Skeletal muscle tissue (tissue), 3 donors: ENCODE measurements at regions not wholly inside any gene's neighbourhood (a gene's known extent, or its start where the extent isn't known, plus 50 kb on each side); places are given as distances from the start of the nearest gene placed in this dataset.

Experiments
- H3K27ac ChIP-seq: one replicate; pipeline ENCODE4 v1.7.0; 2013; ENCODE audit warnings: mild to moderate bottlenecking, low read depth, low read length, inconsistent platforms
- H3K27me3 ChIP-seq, 3 donors: one replicate each; pipeline ENCODE4 v1.7.0; 2013; ENCODE audit warnings: low read length in 3 of 3; ENCODE audit not compliant: control insufficient read depth in 3 of 3, insufficient read depth in 3 of 3
- H3K36me3 ChIP-seq, 3 donors: one replicate each; pipeline ENCODE4 v1.7.0; 2013; ENCODE audit warnings: low read length in 3 of 3; ENCODE audit not compliant: control insufficient read depth in 3 of 3, insufficient read depth in 3 of 3
- H3K4me1 ChIP-seq, 3 donors: one replicate each; pipeline ENCODE4 v1.7.0; 2013; ENCODE audit warnings: low read length in 3 of 3, mild to moderate bottlenecking in 3 of 3; ENCODE audit not compliant: control insufficient read depth in 3 of 3, insufficient read depth in 3 of 3
- H3K4me3 ChIP-seq, 3 donors: one replicate each; pipeline ENCODE4 v1.7.0; 2013; ENCODE audit warnings: low read length in 3 of 3
- H3K9ac ChIP-seq, 3 donors: one replicate each; pipeline ENCODE4 v1.7.0; 2013; ENCODE audit warnings: low read length in 3 of 3, mild to moderate bottlenecking in 3 of 3, moderate library complexity in 2 of 3, low read depth in 1 of 3
- H3K9me3 ChIP-seq, 3 donors: one replicate each; pipeline ENCODE4 v1.7.0; 2013; ENCODE audit warnings: low read length in 3 of 3; ENCODE audit not compliant: control insufficient read depth in 3 of 3
- donor health status: Osteomylitis.

DNA sequence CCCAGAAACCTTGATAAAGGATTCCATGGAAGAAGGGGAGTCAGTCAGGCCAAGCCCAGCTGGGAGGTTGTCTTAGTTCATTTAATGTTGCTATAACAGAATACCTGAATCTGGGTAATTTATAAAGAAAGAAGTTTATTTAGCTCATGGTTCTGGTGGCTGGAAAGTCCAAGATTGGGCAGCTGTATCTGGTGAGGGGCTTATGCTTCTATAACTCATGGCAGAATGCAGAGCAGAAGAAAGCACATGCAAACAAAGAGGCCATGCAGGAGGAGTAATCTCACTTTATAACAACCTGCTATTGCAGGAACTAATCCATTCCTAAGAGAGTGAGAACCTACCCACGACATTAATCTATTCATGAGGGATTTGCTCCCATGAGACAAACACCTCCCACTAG is 54.2 kb upstream of the ANKRD1 start:
- peaks cover 0 to 4% (median 2%) of the 10 kb centered on the region in 3 donors for H3K9me3 ChIP-seq
- no peak overlapping the region for H3K9ac ChIP-seq
- H3K27me3 ChIP-seq = no peaks in the 10 kb centered on the region
- no peaks in the 10 kb centered on the region for H3K36me3 ChIP-seq
- no peak overlapping the region for H3K4me3 ChIP-seq
- no peak overlapping the region for H3K27ac ChIP-seq
- no peaks in the 10 kb centered on the region for H3K4me1 ChIP-seq

- H3K9ac ChIP-seq = no peak overlapping the region
- H3K27me3 ChIP-seq = no peaks in the 10 kb centered on the region
- H3K27ac ChIP-seq = no peak overlapping the region
- no peaks in the 10 kb centered on the region for H3K4me1 ChIP-seq
- H3K36me3 ChIP-seq = no peaks in the 10 kb centered on the region
- H3K4me3 ChIP-seq = no peak overlapping the region
- H3K9me3 ChIP-seq = peaks cover 0 to 4% (median 2%) of the 10 kb centered on the region in 3 donors
These were observed 56.4 kb upstream of the ANKRD1 start for GRCh38 chr10:90977162-90977854.

GRCh38 chr10:90977855-90978486 is 57.1 kb upstream of the ANKRD1 start:
- Histone ChIP-seq H3K4me3 (no peak overlapping the region), H3K9me3 (peaks cover 0 to 4% (median 2%) of the 10 kb centered on the region in 3 donors), H3K36me3 (no peaks in the 10 kb centered on the region), H3K4me1 (no peaks in the 10 kb centered on the region), H3K27ac (no peak overlapping the region), H3K9ac (no peak overlapping the region), H3K27me3 (no peaks in the 10 kb centered on the region)

GRCh38 chr10:90982406-90983008 is 61.6 kb upstream of the ANKRD1 start:
- H3K36me3 ChIP-seq = no peaks in the 10 kb centered on the region
- no peak overlapping the region for H3K9ac ChIP-seq
- H3K4me1 ChIP-seq = peaks cover 6 to 15% (median 11%) of the 10 kb centered on the region in 3 donors
- H3K9me3 ChIP-seq = no peaks in the 10 kb centered on the region
- H3K27me3 ChIP-seq = no peaks in the 10 kb centered on the region
- H3K27ac ChIP-seq = no peak overlapping the region
- H3K4me3 ChIP-seq = no peak overlapping the region

DNA sequence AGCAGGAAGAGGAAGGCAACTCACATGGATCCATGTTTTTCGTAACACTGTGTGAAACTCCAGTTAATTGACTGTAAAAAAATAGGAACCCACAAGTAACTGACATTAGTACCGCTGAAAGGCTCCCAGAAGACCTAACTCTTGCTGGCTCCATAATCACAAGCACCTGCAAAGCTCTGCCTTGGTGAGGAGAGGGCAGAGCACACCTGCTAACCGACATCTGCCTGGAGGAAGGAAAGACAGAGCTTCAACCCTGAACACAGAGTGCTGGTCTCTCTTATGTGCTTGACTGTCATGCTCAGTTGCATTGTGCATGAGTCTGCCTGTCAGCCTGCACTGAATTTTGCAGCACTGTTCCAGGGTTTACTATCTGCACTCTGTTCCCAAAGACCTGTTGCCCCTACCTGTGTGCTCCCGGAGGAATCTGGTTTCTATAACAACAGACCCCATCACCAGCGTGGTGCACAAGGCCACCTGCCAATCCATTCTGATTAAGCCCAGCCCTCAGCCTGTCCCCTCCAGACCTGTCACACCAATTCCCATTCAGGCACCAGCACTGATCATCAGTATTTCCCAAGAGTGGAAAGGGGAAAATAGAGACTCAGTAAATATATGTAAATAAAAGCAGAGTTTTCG is 63.1 kb upstream of the ANKRD1 start:
- Histone ChIP-seq H3K36me3 (no peaks in the 10 kb centered on the region), H3K27me3 (no peaks in the 10 kb centered on the region), H3K9me3 (no peaks in the 10 kb centered on the region), H3K4me3 (no peak overlapping the region), H3K9ac (no peak overlapping the region), H3K4me1 (peaks cover 6 to 17% (median 11%) of the 10 kb centered on the region in 3 donors), H3K27ac (no peak overlapping the region)

- H3K9ac ChIP-seq = peak overlapping the region in 1 of 3 donors; percentile 57
- H3K27ac ChIP-seq = no peak overlapping the region
- H3K27me3 ChIP-seq = no peaks in the 10 kb centered on the region
- H3K4me3 ChIP-seq = no peak overlapping the region
- no peaks in the 10 kb centered on the region for H3K9me3 ChIP-seq
- no peaks in the 10 kb centered on the region for H3K36me3 ChIP-seq
- peaks cover 6 to 17% (median 11%) of the 10 kb centered on the region in 3 donors for H3K4me1 ChIP-seq
These were observed 64.0 kb upstream of the ANKRD1 start for GRCh38 chr10:90984898-90985297.

- H3K27ac ChIP-seq = no peak overlapping the region
- H3K4me1 ChIP-seq = peaks cover 6 to 17% (median 11%) of the 10 kb centered on the region in 3 donors
- H3K9me3 ChIP-seq = no peaks in the 10 kb centered on the region
- no peak overlapping the region for H3K4me3 ChIP-seq
- no peaks in the 10 kb centered on the region for H3K27me3 ChIP-seq
- no peak overlapping the region for H3K9ac ChIP-seq
- H3K36me3 ChIP-seq = no peaks in the 10 kb centered on the region
These were observed 64.5 kb upstream of the ANKRD1 start for GRCh38 chr10:90985321-90985933.

DNA sequence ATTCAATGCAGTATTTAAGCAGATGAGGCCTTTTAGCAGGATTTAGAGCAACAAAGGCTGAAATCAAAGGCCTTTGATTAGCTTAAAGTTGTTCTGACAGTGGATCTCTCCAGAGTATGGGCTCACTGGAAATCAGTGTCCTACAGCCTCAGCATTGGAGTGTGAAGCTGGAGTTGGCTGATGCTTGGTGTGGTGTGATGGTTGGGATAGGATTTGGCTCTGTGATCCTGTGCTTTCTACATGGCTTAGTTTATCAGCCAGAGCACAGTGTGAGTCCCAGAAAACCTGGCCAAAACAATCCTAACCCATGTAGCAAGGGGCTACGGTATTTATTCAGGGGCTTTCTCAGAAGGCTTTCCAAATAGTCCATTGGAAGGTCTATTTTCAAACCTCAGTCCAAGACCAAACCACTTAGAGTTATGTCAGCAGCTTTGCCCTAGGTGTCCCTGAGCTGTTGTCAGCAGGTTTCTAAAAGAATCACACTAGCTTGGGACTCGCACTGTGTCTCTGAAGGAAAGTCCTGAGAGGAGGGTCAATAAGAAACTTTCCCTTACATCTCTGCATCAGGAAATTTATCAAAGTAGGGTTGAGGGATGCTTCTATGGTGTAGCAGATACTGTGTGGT is 65.4 kb upstream of the ANKRD1 start:
- no peak overlapping the region for H3K27ac ChIP-seq
- H3K4me1 ChIP-seq = peaks cover 6 to 17% (median 11%) of the 10 kb centered on the region in 3 donors
- H3K36me3 ChIP-seq = no peaks in the 10 kb centered on the region
- H3K9me3 ChIP-seq = no peaks in the 10 kb centered on the region
- no peak overlapping the region for H3K9ac ChIP-seq
- H3K27me3 ChIP-seq = no peaks in the 10 kb centered on the region
- no peak overlapping the region for H3K4me3 ChIP-seq

DNA sequence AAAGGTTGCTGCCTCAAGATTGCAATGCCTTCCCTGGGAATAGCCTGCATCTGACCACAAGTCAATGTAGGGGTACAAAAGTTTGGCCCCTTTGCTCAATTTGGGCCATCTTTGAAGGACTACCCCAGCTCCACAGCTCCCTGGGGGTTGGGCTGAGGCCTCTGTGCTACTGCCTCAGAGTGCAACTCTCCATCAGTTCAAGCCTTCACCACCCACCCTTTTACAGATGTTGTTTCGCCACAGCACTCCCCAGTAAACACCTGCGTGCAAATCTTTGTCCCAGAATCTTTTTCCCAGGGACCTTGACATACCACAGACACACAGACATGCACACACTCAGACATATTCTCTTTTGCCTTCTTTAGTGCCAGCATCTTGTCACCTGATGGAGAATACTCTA is 66.0 kb upstream of the ANKRD1 start:
- no peaks in the 10 kb centered on the region for H3K36me3 ChIP-seq
- peaks cover 6 to 17% (median 11%) of the 10 kb centered on the region in 3 donors for H3K4me1 ChIP-seq
- no peaks in the 10 kb centered on the region for H3K9me3 ChIP-seq
- H3K27ac ChIP-seq = no peak overlapping the region
- H3K9ac ChIP-seq = no peak overlapping the region
- H3K4me3 ChIP-seq = no peak overlapping the region
- no peaks in the 10 kb centered on the region for H3K27me3 ChIP-seq
